SIG-M5 treated with dmso at 0.1 percent for 504 hours (cell line): ENCODE measurements at regions not wholly inside any gene's neighbourhood (a gene's known extent, or its start where the extent isn't known, plus 50 kb on each side); places are given as distances from the start of the nearest gene placed in this dataset.
"Not testable (repeated sequence)": the region's sequence is repeated elsewhere in the genome, so short reads cannot be mapped to it uniquely, and the experiment has no call there.

Experiments
- DNase-seq: peaks from one replicate; lab custom pipeline; 2025; ENCODE audit not compliant: unreplicated experiment; lab: John Stamatoyannopoulos, UW

DNA sequence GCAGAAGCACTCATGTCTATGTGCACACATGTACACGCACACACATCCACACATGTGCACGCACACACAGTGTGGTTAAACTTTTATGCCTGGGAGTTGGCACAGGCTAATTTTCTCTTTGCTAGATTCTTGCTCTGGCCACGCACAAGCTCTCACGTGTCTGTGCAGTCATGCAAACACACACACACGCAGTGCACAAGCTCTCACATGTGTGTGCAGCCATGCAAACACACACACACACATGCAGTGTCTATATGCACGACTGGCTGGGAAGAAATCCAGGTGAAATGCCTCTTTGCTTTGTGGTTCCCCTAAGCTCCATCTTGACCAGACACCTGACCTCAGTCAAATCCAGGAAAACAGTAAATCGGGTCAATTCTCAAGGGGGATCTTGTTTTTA, 138.0 kb downstream of the SHOX start:
- DNase-seq = no peak

DNA sequence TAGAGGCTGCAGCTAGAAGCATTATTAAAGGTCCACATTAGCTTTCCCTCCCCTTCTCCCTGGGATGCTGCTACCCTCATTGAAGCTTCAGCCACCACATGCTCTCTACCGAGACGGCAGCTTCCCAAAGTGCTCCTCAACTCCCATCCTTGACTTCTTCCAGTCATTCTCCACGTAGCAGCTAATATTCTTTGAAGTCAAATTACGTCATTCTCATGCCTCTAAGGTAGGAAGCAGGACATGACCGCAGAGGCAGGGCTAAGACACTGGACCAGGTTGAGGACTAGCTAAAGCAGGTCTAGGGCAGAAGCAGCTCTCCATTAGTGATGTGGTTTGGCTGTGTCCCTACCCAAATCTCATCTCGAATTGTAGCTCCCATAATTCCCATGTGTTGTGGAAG, 128.3 kb downstream of the SHOX start:
- DNase-seq = no peak

DNA sequence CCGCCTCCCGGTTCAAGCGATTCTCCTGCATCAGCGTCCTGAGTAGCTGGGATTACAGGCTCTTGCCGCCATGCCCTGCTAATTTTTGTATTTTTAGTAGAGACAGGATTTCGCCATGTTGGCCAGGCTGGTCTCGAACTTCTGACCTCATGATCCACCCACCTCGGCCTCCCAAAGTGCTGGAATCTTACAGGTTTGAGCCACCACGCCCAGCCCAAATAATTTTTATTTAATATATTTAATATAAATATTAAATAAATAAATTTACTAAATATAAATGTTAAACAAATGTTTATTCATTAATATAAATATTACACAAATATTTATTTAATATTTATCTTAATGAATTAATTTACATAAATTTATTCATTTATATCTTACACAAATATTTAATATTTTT, 120.2 kb downstream of the SHOX start:
- no peak for DNase-seq

DNA sequence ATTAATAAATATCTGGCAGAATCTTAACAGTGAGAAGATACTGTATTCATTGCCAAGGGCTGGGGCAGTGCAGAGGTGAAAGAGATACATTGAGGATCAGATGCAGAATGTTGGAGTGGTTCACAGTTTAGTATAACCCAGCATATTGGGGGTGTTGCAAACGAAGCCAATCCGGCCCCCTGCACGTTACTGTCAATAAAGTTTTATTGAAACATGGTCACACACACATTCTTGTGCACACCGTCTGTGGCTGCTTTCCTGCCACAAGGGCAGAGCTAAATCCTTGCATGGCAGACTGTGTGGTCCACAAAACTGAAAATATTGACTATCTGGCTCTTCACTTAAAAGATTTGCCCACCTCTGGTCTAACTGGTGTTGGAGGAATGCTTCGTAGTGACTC, 119.7 kb downstream of the SHOX start:
- no peak for DNase-seq

DNA sequence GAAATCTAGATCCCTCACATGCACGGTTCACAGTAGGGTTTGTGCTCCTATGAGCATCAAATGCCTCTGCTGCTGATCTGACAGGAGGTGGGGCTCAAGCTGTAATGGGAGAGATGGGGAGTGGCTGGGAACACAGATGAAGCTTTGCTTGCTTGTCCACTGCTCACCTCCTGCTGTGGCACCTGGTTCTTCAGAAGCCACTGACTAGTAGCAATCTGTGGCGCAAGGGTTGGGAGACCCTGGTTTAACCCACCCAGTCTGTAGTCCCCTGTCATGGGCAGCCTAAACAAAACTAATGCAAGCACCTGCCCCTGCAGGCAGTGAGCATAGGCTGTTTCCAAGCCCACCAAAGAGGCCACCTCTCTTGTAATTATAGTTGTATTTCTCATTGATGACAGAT, 116.6 kb downstream of the SHOX start:
- DNase-seq = no peak

DNA sequence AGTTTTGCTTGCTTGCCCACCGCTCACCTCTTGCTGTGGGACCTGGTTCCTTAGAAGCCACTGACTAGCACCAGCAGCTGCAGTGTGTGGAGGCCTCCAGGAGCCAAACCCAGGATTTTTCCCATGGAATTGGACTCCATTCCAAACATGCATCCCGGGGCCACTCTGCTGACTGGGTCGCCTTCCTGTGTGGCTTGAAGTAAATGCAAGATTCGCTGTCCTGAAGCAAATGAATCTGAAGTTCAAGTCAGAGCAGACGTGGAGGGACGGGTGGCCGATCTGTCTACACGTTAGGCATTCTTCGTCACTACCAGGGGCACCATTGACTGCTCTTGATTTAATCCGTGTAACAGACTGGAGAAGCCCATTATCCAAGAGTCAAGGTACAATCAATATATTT, 109.0 kb downstream of the SHOX start:
- DNase-seq = no peak

DNA sequence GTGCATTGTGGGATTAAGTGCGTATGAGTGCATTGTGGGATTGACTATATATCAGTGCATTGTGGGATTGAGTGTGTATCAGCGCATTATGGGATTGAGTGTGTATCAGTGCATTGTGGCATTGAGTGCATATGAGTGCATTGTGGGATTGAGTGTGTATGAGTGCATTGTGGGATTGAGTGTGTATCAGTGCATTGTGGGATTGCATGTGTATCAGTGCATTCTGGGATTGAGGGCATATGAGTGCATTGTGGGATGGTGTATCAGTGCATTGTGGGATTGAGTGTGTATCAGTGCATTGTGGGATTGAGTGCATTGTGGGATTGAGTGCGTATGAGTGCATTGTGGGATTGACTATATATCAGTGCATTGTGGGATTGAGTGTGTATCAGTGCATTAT, 106.4 kb downstream of the SHOX start:
- DNase-seq = not testable (repeated sequence)

DNA sequence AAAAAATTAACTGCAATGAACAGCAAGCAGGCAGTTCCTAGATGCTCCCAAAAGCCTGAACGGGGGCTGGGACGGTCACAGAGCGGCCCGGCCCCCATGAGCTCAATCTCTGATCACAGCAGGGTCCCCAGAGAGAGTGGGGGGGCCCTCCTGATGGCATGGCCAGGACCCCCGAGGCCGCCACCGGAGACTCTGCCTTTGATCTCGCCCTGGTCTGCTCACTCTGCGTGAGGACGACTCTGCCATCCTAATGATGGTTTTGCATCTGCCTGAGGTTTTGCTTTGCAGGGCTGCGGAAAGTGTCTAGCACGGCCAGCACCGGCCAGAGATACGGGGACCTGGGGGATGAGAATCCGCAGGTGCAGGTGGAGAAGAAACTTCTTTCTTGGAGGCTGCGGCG, 103.8 kb downstream of the SHOX start:
- no peak for DNase-seq

DNA sequence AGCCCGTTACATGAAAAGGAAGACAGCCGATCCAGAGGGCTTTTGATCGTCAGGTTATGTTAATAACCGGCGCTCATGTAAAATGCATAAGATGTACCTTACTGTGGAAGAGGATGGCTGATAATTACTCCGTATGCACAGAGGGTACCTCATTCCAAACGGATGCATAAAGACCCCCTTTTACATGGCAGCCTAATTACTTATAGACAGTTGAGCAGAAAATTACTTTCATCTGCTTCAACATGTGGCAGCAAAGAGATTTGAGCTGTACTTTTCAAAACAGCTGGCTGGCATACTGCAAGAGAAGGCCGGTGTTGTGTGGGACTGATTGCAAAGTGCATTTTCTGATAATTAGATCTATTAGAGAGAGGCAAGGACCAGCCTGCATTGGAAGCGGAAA, 103.4 kb downstream of the SHOX start:
- DNase-seq = no peak

DNA sequence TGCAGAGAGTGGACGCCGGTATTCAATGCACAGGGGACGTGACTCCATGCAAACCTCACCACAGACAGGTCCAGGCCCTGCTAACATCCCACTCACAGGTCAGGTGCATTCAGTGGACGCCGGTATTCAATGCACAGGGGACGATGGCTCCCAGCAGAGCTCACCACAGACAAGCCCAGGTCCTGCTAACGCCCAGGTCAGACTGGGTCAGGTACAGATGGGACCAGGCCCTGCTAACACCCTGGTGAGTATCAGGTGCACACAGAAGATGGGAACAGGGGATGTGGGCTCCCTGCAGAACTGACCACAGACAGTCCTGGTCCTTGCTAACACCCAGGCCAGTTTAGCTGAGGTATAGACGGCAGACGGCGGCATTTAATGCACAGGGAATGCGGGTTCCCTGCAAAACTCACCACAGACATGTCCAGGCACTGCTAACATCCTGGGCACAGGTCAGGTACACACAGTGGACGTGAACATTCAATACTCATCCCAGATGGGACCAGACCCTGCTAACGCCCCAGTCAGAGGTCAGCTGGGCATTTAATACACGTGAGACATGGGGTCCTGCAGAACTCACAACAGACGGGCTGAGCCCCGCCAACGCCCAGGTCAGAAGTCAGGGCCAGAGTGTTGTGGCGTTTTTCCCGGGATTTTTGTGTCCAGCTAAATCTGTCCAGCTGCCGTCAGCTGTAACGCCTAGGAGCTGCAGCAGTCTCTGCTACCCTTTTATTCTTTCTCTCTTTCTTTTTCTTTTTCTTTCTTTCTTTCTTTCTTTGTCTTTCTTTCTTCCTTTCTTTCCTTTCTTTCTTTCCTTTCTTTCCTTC, 99.2 kb downstream of the SHOX start:
- DNase-seq = no peak

DNA sequence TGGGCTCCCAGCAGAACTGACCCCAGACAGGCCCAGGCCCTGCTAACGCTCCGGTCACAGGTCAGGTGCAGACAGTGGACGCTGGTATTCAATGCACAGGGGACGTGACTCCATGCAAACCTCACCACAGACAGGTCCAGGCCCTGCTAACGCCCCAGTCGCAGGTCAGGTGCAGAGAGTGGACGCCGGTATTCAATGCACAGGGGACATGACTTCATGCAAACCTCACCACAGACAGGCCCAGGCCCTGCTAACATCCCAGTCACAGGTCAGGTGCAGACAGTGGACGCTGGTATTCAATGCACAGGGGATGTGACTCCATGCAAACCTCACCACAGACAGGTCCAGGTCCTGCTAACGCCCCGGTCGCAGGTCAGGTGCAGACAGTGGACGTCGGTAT, 98.5 kb downstream of the SHOX start:
- not testable (repeated sequence) for DNase-seq

DNA sequence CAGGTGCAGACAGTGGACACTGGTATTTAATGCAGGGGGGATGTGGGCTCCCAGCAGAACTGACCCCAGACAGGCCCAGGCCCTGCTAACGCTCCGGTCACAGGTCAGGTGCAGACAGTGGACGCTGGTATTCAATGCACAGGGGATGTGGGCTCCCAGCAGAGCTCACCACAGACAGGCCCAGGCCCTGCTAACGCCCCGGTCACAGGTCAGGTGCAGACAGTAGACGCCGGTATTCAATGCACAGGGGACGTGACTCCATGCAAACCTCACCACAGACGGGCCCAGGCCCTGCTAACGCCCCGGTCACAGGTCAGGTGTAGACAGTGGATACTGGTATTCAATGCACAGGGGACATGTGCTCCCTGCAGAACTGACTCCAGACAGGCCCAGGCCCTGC, 98.0 kb downstream of the SHOX start:
- DNase-seq = not testable (repeated sequence)

DNA sequence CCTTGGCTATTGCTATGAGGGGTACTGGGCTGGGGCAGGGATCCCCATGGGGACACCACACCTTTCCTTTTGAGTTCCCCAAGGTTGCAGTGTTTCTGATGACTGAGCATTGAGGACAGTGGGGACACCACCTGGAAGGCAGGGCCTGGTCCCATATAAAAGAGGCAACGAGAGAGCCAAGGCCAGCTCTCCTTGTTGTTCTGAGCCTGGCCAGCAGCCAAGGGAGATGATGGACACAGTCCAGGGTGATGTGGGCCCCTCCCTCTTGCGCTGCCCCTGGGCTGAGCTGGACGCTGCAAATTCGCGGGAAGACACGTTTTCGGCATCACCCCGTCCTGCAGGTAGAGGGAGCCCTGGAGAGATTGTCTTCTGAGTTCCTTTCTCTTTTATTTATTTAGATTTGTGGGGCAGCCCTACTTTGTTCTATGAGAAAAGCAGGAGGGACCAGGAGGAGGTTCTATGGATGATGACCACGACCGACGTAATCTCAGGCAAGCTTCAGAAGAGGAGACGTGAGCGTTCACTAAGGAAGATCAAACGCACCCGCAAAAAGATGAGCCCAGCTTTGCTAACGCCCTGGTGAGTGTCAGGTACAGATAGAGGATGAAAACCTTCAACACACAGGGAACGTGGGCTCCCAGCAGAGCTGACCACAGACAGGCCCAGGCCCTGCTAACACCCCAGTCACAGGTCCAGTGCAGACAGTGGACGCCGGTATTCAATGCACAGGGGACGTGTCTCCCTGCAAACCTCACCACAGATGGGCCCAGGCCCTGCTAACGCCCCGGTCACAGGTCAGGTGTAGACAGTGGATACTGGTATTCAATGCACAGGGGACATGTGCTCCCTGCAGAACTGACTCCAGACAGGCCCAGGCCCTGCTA, 97.4 kb downstream of the SHOX start:
- no peak for DNase-seq

DNA sequence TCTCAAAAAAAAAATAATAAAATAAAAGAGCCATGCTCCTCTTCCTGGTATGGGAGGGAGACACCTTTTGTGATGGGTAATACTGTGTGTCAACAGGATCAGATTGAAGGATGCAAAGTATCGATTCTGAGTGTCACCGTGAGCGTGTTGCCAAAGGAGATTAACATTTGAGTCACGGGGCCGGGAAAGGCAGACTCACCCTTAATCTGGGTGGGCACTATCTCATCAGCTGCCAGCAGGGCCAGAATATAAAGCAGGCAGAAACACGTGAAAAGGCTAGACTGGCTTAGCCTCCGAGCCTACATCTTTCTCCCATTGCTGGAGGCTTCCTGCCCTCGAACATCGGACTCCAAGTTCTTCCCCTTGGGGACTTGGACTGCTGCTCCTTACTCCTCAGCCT, 95.4 kb downstream of the SHOX start:
- DNase-seq = no peak

DNA sequence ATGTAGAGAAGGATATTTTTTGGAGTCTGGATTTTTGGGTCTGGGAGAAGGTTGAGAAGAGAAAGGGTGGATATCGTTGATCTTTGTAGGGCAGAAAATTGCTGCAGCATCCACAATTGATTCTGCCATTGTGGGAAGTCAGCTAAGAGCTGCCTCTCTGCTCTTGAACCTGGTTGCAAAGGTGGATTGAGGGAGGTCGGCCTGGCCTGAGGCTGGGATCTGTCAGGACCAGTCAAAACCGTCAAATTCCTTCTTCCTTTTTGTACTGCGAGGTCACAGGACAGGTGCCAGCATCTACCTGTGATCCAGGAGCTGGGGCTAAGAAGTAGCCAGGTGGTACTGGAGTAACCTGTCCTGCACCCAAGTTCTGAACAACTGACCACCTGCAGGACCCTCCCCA, 93.7 kb downstream of the SHOX start:
- DNase-seq = no peak

DNA sequence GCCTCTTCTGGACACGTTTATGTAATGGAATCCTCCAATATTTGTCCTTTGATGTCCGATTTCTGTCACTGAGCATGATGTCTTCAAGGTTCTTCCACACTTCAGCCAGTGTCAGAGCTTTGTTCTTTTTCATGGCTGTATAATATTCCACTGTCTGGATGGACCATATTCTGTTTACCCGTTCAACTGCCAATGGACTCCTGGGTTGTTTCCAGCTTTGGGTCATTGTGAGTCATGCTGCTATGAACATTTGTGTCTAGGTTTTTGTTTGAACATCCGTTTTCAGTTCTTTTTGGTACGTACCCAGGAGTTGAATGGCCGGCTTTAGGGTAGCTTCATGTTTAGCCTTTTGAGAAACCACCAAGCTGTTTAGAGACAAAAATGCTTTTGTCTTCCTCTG, 93.2 kb downstream of the SHOX start:
- DNase-seq = no peak

DNA sequence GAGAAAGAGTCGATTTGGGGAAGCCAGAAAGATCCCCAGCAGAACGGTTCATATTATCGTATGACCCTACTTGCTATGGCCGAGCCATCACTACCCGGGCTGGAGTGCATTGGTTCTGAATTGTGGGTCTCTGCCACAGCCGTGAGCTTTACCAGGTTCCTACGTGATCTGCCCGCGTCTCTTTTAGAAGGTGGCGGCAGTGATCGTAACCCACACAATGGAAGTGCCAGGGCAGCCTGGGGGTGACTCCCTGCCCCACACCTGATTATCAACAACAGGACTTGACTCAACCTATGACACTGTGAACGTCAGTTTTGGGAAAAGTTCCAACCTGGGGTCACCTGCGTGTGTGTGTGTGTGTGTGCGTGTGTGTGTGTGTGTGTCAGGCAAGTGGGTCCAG, 90.8 kb downstream of the SHOX start:
- DNase-seq = no peak

DNA sequence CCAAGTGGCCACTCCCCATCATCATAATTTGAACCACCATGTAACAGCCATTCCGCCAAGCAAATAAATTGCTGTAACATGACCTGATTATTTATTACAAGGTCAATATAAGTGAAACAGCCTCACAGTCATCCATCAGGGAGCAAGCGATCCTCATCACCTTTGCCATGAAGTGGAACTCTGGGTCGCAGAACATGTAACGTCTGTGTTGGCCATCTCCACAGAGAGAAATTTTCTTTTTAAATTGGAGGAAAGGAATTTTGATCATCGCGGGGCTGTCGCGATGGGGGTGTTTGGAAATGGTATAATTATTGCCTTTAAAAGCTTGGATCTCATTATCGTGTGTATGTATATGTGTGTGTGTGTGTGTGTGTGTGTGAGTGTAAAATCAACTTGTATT, 90.2 kb downstream of the SHOX start:
- DNase-seq = no peak

DNA sequence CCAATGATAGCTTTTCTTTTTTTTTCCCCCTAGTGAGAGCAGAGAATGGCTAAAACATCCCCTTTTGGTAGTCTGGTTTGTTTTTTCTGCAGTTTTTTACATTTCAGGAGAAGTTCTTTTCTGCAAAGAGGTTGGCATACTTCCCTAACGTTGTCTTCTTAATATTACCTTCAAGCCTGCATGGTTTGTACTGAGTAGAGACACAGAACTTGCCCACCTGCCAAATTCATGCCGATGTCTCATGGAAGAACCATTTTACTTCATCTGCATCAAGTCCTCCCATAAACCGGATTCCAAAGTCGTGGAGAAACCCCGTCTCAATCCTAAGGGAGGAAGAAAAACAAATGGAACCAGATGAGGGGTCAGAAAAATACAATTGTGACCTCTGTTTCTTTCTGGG, 89.7 kb downstream of the SHOX start:
- DNase-seq = no peak

DNA sequence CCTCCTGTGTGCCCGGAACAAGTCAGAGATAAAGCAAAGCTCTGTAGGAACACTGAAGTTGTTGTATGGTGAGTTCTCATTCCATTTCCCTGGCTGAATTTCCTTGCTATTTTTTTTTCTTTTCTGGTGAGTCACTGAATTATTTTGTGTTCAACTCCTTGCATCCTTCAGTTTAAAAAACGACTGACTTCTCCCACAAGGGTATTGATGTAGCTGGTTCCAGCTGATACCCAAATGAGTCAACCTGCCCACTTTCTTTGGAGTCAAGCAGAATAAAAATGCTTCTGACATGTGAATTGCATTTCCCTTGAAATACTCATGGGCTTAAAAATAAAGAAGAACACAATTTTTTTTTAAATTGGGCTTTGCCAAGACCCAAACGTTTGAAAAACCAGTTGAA, 85.5 kb downstream of the SHOX start:
- no peak for DNase-seq

DNA sequence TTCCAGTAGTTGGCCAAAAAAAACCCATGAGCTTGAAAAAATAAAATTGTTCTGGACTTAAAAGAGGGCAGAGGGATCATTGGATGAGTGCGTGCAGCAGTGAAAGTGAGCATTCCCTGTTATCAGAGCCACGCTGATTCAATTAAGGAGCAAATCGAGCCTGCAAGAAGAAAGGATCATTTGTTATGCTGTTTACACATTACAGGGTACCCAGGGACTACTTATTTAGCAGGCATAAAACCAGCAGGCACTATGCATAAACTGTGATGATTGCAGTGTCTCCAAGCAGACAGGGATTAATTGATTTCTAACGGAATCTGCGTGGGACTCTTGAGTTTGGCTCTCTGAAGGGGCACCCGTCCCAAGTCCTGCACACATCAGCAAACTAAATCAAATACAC, 83.5 kb downstream of the SHOX start:
- DNase-seq = no peak
